HG03103 (cell line): ENCODE measurements at regions not wholly inside any gene's neighbourhood (a gene's known extent, or its start where the extent isn't known, plus 50 kb on each side); places are given as distances from the start of the nearest gene placed in this dataset.

Experiments used
- ATAC-seq: cut with Tn5 transposase; IDR thresholded peaks from one replicate; pipeline ENCODE4 v1.9.1; 2021; ENCODE audit warnings: low read depth; ENCODE audit not compliant: unreplicated experiment

DNA sequence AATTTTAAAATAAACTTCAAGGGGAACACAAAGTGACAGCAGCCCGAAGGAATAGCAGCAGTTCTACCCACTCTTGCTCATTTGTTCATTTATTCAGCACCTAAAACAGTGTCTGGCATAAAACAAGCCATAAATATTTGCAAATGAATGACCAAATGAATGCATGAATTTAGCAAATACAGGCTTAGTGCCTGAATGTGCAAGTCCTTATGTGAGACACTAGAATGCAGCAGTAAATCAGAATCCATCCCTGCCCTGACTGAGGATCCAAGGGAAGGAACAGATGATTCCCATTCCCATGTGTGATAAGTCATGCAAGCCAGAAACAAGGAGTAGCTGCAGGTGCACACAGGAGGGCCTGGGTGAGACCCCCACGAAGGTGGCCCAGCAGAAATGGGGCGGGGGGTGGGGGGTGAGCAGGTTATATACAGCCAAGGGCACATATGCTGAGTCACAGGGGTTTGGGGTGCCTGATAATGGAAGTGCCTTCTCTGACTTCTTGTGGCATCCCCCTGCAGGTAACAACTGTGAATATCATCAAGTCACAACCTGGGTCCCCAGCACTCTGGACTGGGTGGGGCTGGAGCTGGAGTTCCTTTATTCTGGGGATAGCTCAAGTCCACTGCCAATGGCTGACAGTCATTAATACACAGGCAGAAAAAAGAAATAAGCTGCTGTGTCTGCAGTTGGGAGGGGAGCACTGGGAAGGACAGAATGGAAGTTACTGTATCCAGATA lies 311.9 kb downstream of the TXNL1 start:
- no peak for ATAC-seq

DNA sequence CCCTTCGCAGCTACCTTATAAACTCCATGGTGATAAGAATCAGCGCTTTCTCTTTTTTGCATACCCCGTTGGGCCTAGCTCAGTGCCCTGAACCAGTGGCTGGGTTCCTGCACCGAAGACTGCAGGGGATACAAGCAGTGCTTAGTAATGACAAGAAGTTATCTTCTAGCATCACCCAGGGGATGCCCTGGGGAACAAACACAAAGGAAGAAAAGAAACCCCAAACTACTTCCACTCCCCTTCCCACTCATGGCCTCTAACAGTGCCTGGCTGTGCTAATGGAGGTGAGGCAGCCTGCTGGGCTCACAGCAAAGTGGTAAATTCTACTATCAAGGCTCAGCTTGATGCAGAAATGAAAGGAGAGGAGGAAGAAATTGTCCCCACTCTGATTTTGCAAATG lies 314.7 kb downstream of the TXNL1 start:
- ATAC-seq = no peak

GRCh38 chr18:56322406-56322805 lies 316.0 kb downstream of the TXNL1 start:
- ATAC-seq = no peak

GRCh38 chr18:56321470-56321869 lies 316.9 kb downstream of the TXNL1 start:
- no peak for ATAC-seq

- ATAC-seq = no peak
These were observed 318.4 kb downstream of the TXNL1 start for GRCh38 chr18:56319953-56320352.

DNA sequence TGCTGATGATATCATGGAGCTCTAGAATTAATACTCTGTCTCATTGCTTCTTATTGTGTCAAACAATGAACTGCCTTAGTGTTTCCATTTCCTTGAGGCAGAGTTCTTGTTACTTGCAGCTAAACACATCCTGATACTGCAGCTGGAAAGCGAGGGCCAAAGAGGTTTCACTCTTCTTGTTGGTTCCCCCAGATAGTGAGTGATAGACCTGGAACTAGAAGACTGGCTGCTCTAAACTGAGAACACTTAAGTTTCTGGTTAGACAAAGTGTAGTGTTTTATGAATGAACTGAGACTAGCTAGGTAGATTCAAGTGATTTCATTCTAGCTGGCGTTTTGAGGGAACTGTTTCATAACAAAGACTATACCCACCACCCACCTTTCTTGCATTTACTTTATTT lies 321.7 kb downstream of the TXNL1 start:
- ATAC-seq = no peak

GRCh38 chr18:56315363-56315762 lies 323.0 kb downstream of the TXNL1 start:
- ATAC-seq = no peak

- no peak for ATAC-seq
These were observed 324.0 kb downstream of the TXNL1 start for GRCh38 chr18:56314396-56314795.

- ATAC-seq = no peak
These were observed 325.6 kb downstream of the TXNL1 start for GRCh38 chr18:56312551-56313335.

DNA sequence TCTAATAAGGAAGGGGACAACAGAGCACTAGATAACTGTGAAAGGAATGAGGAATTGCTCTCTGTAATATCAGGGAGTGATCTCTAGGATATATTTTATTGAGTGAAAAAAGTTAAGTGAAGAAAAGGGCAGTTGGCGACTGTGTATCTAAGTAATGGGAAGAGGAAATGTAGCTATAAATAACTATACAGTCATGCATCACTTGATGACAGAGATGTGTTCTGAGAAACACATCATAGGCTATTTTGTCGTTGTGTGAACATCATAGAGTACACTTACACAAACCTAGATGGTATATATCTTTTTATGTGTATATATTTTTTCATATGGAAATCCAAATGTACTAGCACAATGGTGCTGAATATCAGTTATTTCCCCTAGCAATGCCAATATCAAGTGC lies 329.3 kb downstream of the TXNL1 start:
- no peak for ATAC-seq

GRCh38 chr18:56307354-56308170 lies 330.8 kb downstream of the TXNL1 start:
- no peak for ATAC-seq

- no peak for ATAC-seq
These were observed 331.6 kb downstream of the TXNL1 start for GRCh38 chr18:56306797-56307196.

GRCh38 chr18:56305583-56305982 lies 332.8 kb downstream of the TXNL1 start:
- no peak for ATAC-seq

GRCh38 chr18:56302156-56302555 lies 336.2 kb downstream of the TXNL1 start:
- ATAC-seq = no peak

GRCh38 chr18:56299740-56300139 lies 338.7 kb downstream of the TXNL1 start:
- ATAC-seq = no peak

DNA sequence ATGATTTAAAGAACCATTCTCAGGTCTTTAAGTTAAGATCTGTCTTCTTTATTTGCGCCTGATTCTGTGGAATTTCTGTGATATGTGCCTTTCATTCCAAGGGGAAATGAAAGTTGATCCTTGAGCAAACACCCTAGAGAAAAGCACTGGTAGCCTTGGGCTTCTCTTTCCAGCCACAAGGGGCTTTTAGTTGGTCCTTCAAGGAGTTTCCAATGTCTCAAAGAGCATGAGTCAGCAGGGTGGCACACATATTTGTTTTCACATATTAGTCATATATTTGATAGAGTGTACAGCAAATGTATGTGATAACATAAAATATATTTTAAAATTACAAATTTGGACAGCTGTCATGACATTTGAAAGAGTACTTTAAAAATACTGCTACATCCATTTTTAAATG lies 339.5 kb downstream of the TXNL1 start:
- no peak for ATAC-seq

DNA sequence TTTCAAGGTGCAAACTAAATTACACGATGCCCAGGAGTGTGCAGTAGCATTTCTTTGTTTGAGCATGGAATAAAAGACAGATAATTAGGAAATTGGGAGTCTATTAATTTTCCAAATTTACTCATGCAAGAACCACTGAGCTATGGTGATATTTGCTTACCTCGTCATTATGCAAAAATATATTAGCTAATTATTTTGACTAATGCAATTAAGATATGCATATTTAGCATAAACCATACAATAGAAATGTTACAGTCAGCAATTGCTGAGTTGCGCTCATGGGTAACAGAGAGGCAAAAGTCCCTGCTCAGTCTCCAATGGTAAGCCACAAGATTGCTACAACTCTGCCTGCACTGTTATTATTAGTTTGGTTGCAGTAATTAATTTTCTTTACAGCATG lies 342.0 kb downstream of the TXNL1 start:
- ATAC-seq = no peak

- ATAC-seq = no peak
These were observed 343.8 kb downstream of the TXNL1 start for GRCh38 chr18:56294484-56295183.

DNA sequence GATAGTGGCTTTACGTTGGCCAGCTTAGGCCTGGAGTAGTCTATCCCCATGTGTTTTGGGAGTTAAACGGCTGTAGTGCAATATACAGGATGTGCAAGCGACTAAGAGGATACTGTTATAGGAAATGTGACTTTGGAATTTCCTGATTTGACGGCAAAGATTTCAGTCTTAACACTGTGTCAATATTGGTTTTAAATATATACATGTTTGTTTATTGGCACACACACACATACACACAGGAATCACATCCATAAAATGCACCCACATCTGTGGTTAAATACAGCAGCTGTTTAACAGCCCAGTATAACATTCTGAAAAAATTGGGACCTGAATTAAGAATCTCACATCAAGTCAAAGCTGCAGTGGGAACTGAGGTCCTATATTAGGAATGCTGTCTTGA lies 347.1 kb downstream of the TXNL1 start:
- ATAC-seq = no peak

- no peak for ATAC-seq
These were observed 349.0 kb downstream of the TXNL1 start for GRCh38 chr18:56289381-56289780.
